Right lobe of liver (tissue), 6 donors: ENCODE measurements at regions not wholly inside any gene's neighbourhood (a gene's known extent, or its start where the extent isn't known, plus 50 kb on each side); places are given as distances from the start of the nearest gene placed in this dataset.

Source experiments
- ATAC-seq, 4 donors: fragments of 200-7000 bp; cut with Tn5 transposase; one replicate each; pipeline ENCODE4 v1.9.1; 2020; ENCODE audit warnings: mild to moderate bottlenecking in 4 of 4, moderate library complexity in 4 of 4
- DNase-seq, 3 donors: peaks; one replicate each; pipeline ENCODE4 v3.0.0-alpha.2; 2020
- H3K27ac ChIP-seq, 3 donors: fragments of 200-600 bp; one replicate each; pipeline ENCODE4 v1.8.0; 2022
- H3K27me3 ChIP-seq, 2 donors: fragments of 200-600 bp; one replicate each; pipeline ENCODE4 v1.8.0; 2022
- H3K36me3 ChIP-seq, 4 donors: fragments of 200-600 bp; sonication (generic) in 1 of 4; one replicate each; pipeline versions ENCODE4 v1.5.1 to v1.8.0; 2017 to 2022; ENCODE audit warnings: control low read depth in 1 of 4
- H3K4me1 ChIP-seq, 4 donors: fragments of 200-600 bp; sonication (generic) in 1 of 4; one replicate each; pipeline versions ENCODE4 v1.5.1 to v1.8.0; 2017 to 2022; ENCODE audit warnings: control low read depth in 1 of 4
- H3K4me3 ChIP-seq, 3 donors: fragments of 200-600 bp; one replicate each; pipeline ENCODE4 v1.8.0; 2022
- H3K9me3 ChIP-seq, 4 donors: fragments of 200-600 bp; sonication (generic) in 1 of 4; one replicate each; pipeline versions ENCODE4 v1.5.1 to v1.8.0; 2017 to 2022; ENCODE audit warnings: control low read depth in 1 of 4
- CTCF ChIP-seq, 4 donors: fragments of 200-600 bp in 3 of 4; fragments of 450-650 bp in 1 of 4; IDR thresholded peaks; one replicate each; pipeline versions ENCODE4 v1.5.1 to v1.8.0; 2016 to 2022; ENCODE audit warnings: antibody characterized with exemption in 4 of 4, mild to moderate bottlenecking in 2 of 4
- POLR2A ChIP-seq: fragments of 450-650 bp; IDR thresholded peaks from one replicate; pipeline ENCODE4 v1.6.1; 2017; ENCODE audit warnings: antibody characterized with exemption, mild to moderate bottlenecking
- WGBS: methylation state at CpG from one replicate; pipeline ENCODE4 v1.1.6; 2018; ENCODE audit warnings: low coverage, low lambda C conversion rate; ENCODE audit not compliant: insufficient coverage; ENCODE audit errors: missing lambda C conversion rate; 5-methylcytosine and 5-hydroxymethylcytosine counted together
- intact Hi-C, 2 donors: fragments of 100-400 bp; cut with DNase I; formaldehyde crosslinking; loops; one replicate each; pipeline versions ENCODE4 v1.11.2 to v1.14.1; 2022
- donor health status: DM: no; HTN: yes; CAD: no.
- donor health status: DM: no; HTN: no; CAD: no.
- donor health status: DM: no; HTN: no; CAD: no.
- donor health status: DM: no; HTN: yes; CAD: no.
- donor health status: DM: no; HTN: yes; CAD: no.

- 59% methylated on average over 4 of the region's 4 CpGs for WGBS
- TF ChIP-seq POLR2A (no peak), CTCF (IDR thresholded peaks at IDR 0.05) (no peak)
- Histone ChIP-seq H3K9me3 (no peaks in the 10 kb centered on the region), H3K4me3 (no peak overlapping the region), H3K27ac (no peak overlapping the region), H3K27me3 (no peaks in the 10 kb centered on the region), H3K36me3 (no peaks in the 10 kb centered on the region), H3K4me1 (no peaks in the 10 kb centered on the region)
- ATAC-seq = peak in 1 of 4 donors; percentile 22
- intact Hi-C loops = no loop called here
- DNase-seq = no peak
Measured at GRCh38 chr11:119560961-119561360, 138.0 kb upstream of the THY1 start.

GRCh38 chr11:119560291-119560690, 137.3 kb upstream of the THY1 start:
- no peak overlapping the region for H3K27ac ChIP-seq
- H3K36me3 ChIP-seq = no peaks in the 10 kb centered on the region
- DNase-seq = no peak
- intact Hi-C loops = no loop called here
- no peaks in the 10 kb centered on the region for H3K27me3 ChIP-seq
- no peaks in the 10 kb centered on the region for H3K9me3 ChIP-seq
- WGBS = 52% methylated on average over 4 of the region's 6 CpGs
- H3K4me3 ChIP-seq = no peak overlapping the region
- TF ChIP-seq CTCF (IDR thresholded peaks at IDR 0.05) = no peak
- TF ChIP-seq POLR2A = no peak
- ATAC-seq = no peak
- H3K4me1 ChIP-seq = no peaks in the 10 kb centered on the region

GRCh38 chr11:119552106-119552485, 129.1 kb upstream of the THY1 start:
- ATAC-seq = no peak
- Histone ChIP-seq H3K9me3 (no peaks in the 10 kb centered on the region), H3K27ac (no peak overlapping the region), H3K27me3 (no peaks in the 10 kb centered on the region), H3K4me1 (no peaks in the 10 kb centered on the region), H3K4me3 (no peak overlapping the region), H3K36me3 (no peaks in the 10 kb centered on the region)
- intact Hi-C loops = no loop called here
- no peak for DNase-seq
- no peak for TF ChIP-seq POLR2A
- no peak for TF ChIP-seq CTCF (IDR thresholded peaks at IDR 0.05)

- TF ChIP-seq CTCF (IDR thresholded peaks at IDR 0.05) (no peak), POLR2A (no peak)
- intact Hi-C loops = no loop called here
- Histone ChIP-seq H3K9me3 (no peaks in the 10 kb centered on the region), H3K4me1 (no peaks in the 10 kb centered on the region), H3K4me3 (no peak overlapping the region), H3K27ac (no peak overlapping the region), H3K27me3 (no peaks in the 10 kb centered on the region), H3K36me3 (no peaks in the 10 kb centered on the region)
- ATAC-seq (no peak), DNase-seq (no peak)
- WGBS = 52% methylated on average over 5 of the region's 5 CpGs
Measured at GRCh38 chr11:119551420-119552105, 128.6 kb upstream of the THY1 start.
